ENCODE measurements at regions not wholly inside any gene's neighbourhood (a gene's known extent, or its start where the extent isn't known, plus 50 kb on each side); places are given as distances from the start of the nearest gene placed in this dataset.
"Not testable (repeated sequence)": the region's sequence is repeated elsewhere in the genome, so short reads cannot be mapped to it uniquely, and the experiment has no call there.

GRCh38 chr10:131573707-131574106, 262.2 kb upstream of the TCERG1L start:
- Histone ChIP-seq H3K36me3 (replicated peaks; ENCODE audit: control insufficient read depth, insufficient read depth, low read length) (no peaks in the 10 kb centered on the region), H3K27me3 (ENCODE audit: control insufficient read depth, insufficient read depth, low read length) (no peaks in the 10 kb centered on the region), H3K4me3 (ENCODE audit: insufficient read depth, low read depth, low read length) (no peak overlapping the region)
- no peak for DNase-seq

GRCh38 chr10:131574363-131574706, 262.8 kb upstream of the TCERG1L start:
- Histone ChIP-seq H3K4me3 (ENCODE audit: insufficient read depth, low read depth, low read length) (no peak overlapping the region), H3K36me3 (replicated peaks; ENCODE audit: control insufficient read depth, insufficient read depth, low read length) (no peaks in the 10 kb centered on the region), H3K27me3 (ENCODE audit: control insufficient read depth, insufficient read depth, low read length) (no peaks in the 10 kb centered on the region)
- DNase-seq: no peak

GRCh38 chr10:131574707-131575430, 263.3 kb upstream of the TCERG1L start:
- H3K36me3 ChIP-seq (replicated peaks; ENCODE audit: control insufficient read depth, insufficient read depth, low read length): no peaks in the 10 kb centered on the region
- H3K27me3 ChIP-seq (ENCODE audit: control insufficient read depth, insufficient read depth, low read length): no peaks in the 10 kb centered on the region
- no peak overlapping the region for H3K4me3 ChIP-seq (ENCODE audit: insufficient read depth, low read depth, low read length)
- no peak for DNase-seq

- no peak for DNase-seq
- H3K4me3 ChIP-seq (ENCODE audit: insufficient read depth, low read depth, low read length): no peak overlapping the region
- H3K36me3 ChIP-seq (replicated peaks; ENCODE audit: control insufficient read depth, insufficient read depth, low read length): no peaks in the 10 kb centered on the region
- no peaks in the 10 kb centered on the region for H3K27me3 ChIP-seq (ENCODE audit: control insufficient read depth, insufficient read depth, low read length)
Measured at GRCh38 chr10:131575877-131576276, 264.4 kb upstream of the TCERG1L start.

- no peaks in the 10 kb centered on the region for H3K36me3 ChIP-seq (replicated peaks; ENCODE audit: control insufficient read depth, insufficient read depth, low read length)
- DNase-seq: no peak
Measured at GRCh38 chr10:131576341-131577177, 265.0 kb upstream of the TCERG1L start.

DNA sequence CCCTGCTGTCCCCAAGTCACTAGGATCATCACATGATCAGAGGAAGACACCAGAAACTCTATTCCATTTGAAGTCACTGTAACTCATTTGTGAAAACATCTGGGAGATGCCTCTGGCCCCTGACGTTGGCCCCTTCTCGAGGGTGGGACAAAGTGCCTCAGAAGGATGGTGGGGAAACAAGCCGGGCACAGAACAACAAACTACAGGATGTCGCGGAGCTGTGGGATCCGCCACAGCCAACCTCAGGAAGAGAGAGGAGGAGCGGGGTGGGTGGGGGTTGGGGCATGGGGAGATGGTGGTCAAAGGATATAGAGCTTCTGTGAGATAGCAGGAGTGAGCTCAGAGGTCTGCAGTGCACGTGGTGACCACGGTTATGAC, 265.6 kb upstream of the TCERG1L start:
- Histone ChIP-seq H3K36me3 (replicated peaks; ENCODE audit: control insufficient read depth, insufficient read depth, low read length) (no peaks in the 10 kb centered on the region), H3K27me3 (ENCODE audit: control insufficient read depth, insufficient read depth, low read length) (no peaks in the 10 kb centered on the region), H3K4me3 (ENCODE audit: insufficient read depth, low read depth, low read length) (no peak overlapping the region)
- DNase-seq: no peak

More at GRCh38 chr10:131576341-131577177, 265.0 kb upstream of the TCERG1L start:
- H3K27me3 ChIP-seq (ENCODE audit: control insufficient read depth, insufficient read depth, low read length): no peaks in the 10 kb centered on the region
- no peak overlapping the region for H3K4me3 ChIP-seq (ENCODE audit: insufficient read depth, low read depth, low read length)

DNA sequence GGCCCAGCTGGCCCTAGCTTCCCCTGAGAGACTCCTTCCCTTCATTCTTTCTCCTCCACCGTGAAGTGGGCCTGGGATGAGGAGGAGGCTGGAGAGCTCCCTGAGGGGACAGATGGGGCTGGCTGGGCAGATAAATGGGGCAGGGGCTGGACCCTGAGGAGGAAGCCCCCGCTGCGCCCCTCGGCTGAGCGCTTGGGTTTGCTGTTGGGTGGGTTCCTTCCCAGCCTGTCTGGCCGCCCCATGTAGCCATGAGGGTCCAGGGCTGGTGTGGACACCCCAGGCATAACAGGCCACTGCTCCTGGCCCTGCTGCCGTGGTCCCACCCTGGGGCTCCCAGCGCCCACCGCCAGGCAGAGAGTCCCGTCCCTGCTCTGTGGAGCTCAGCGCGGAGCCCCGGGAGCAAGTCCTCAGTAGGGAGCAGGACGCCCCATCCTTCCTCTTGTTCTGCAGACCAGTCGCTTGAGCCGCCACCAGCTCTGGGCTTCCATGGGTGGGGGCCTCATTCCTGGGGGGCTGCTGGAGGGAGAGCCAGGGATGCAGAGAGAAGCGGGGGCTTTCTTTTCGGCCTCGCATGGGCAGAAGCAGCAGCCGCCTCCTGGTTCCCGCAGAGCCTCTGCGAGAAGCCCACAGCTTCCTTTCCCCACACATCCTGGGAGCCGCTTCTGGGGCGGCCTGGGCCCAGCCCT, 266.4 kb upstream of the TCERG1L start:
- Histone ChIP-seq H3K36me3 (replicated peaks; ENCODE audit: control insufficient read depth, insufficient read depth, low read length) (no peaks in the 10 kb centered on the region), H3K27me3 (ENCODE audit: control insufficient read depth, insufficient read depth, low read length) (no peaks in the 10 kb centered on the region), H3K4me3 (ENCODE audit: insufficient read depth, low read depth, low read length) (no peak overlapping the region)
- DNase-seq: no peak

- no peak overlapping the region for H3K4me3 ChIP-seq (ENCODE audit: insufficient read depth, low read depth, low read length)
- H3K36me3 ChIP-seq (replicated peaks; ENCODE audit: control insufficient read depth, insufficient read depth, low read length): no peaks in the 10 kb centered on the region
- DNase-seq: no peak
- H3K27me3 ChIP-seq (ENCODE audit: control insufficient read depth, insufficient read depth, low read length): no peaks in the 10 kb centered on the region
Measured at GRCh38 chr10:131578472-131578970, 267.0 kb upstream of the TCERG1L start.

DNA sequence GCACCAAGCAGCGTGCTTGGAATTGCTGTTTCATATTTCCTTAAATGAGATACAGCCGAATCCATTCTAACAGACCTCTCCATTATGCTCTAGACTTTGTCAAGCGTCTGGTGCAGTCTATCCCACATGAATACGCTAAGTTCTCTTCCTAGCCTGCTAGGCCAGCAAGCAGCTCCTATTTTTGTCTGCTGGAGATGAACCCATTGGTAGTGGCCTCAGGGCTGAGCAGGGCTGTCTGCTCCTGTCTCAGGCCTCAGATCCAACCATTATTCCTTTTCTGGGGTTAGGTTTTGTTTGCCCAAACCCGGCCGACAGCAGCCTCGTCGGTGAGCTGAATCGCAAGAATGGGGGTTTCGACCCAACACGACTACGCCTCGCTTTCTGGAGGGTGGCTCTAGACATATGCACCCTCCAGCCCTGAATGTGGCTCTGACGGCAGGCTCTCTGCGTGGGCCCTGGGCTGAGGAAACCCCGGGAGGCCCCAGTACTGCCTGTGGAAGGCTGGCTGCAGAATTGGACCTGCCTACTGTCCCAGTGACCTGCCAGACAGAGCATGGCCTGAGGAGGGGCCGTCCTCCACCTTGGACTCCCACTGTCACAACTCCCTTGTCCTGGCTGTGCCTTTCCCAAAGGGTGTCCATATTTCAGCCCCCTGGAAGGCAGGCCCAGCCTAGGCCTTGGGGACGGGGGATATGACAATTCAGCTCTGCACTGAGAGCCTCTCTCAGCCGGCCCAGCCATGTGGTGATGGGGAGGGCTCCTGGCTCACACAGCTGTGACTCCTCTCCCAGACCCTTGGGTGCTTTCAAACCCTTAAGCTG, 267.9 kb upstream of the TCERG1L start:
- Histone ChIP-seq H3K36me3 (replicated peaks; ENCODE audit: control insufficient read depth, insufficient read depth, low read length) (no peaks in the 10 kb centered on the region), H3K27me3 (ENCODE audit: control insufficient read depth, insufficient read depth, low read length) (no peaks in the 10 kb centered on the region), H3K4me3 (ENCODE audit: insufficient read depth, low read depth, low read length) (no peak overlapping the region)
- DNase-seq: no peak

GRCh38 chr10:131580076-131580652, 268.6 kb upstream of the TCERG1L start:
- no peak overlapping the region for H3K4me3 ChIP-seq (ENCODE audit: insufficient read depth, low read depth, low read length)
- no peaks in the 10 kb centered on the region for H3K36me3 ChIP-seq (replicated peaks; ENCODE audit: control insufficient read depth, insufficient read depth, low read length)
- no peak for DNase-seq
- no peaks in the 10 kb centered on the region for H3K27me3 ChIP-seq (ENCODE audit: control insufficient read depth, insufficient read depth, low read length)

GRCh38 chr10:131580674-131581073, 269.2 kb upstream of the TCERG1L start:
- Histone ChIP-seq H3K4me3 (ENCODE audit: insufficient read depth, low read depth, low read length) (no peak overlapping the region), H3K36me3 (replicated peaks; ENCODE audit: control insufficient read depth, insufficient read depth, low read length) (no peaks in the 10 kb centered on the region), H3K27me3 (ENCODE audit: control insufficient read depth, insufficient read depth, low read length) (no peaks in the 10 kb centered on the region)
- DNase-seq: no peak

- not testable (repeated sequence) for H3K27me3 ChIP-seq (ENCODE audit: control insufficient read depth, insufficient read depth, low read length); DNase-seq; H3K4me3 ChIP-seq (ENCODE audit: insufficient read depth, low read depth, low read length); H3K36me3 ChIP-seq (replicated peaks; ENCODE audit: control insufficient read depth, insufficient read depth, low read length)
Measured at GRCh38 chr10:131581547-131581946, 270.0 kb upstream of the TCERG1L start.

GRCh38 chr10:131584287-131584686, 272.8 kb upstream of the TCERG1L start:
- H3K4me3 ChIP-seq (ENCODE audit: insufficient read depth, low read depth, low read length): no peak overlapping the region
- H3K36me3 ChIP-seq (replicated peaks; ENCODE audit: control insufficient read depth, insufficient read depth, low read length): no peaks in the 10 kb centered on the region
- DNase-seq: no peak
- no peaks in the 10 kb centered on the region for H3K27me3 ChIP-seq (ENCODE audit: control insufficient read depth, insufficient read depth, low read length)

- no peaks in the 10 kb centered on the region for H3K27me3 ChIP-seq (ENCODE audit: control insufficient read depth, insufficient read depth, low read length)
- no peak for DNase-seq
- H3K4me3 ChIP-seq (ENCODE audit: insufficient read depth, low read depth, low read length): no peak overlapping the region
- no peaks in the 10 kb centered on the region for H3K36me3 ChIP-seq (replicated peaks; ENCODE audit: control insufficient read depth, insufficient read depth, low read length)
Measured at GRCh38 chr10:131585761-131586160, 274.2 kb upstream of the TCERG1L start.
